GM21825 (cell line): ENCODE measurements at regions not wholly inside any gene's neighbourhood (a gene's known extent, or its start where the extent isn't known, plus 50 kb on each side); places are given as distances from the start of the nearest gene placed in this dataset.

Experiments used
- ATAC-seq: cut with Tn5 transposase; IDR thresholded peaks from one replicate; pipeline ENCODE4 v1.9.1; 2021; ENCODE audit warnings: mild to moderate bottlenecking, moderate library complexity; ENCODE audit not compliant: unreplicated experiment

DNA sequence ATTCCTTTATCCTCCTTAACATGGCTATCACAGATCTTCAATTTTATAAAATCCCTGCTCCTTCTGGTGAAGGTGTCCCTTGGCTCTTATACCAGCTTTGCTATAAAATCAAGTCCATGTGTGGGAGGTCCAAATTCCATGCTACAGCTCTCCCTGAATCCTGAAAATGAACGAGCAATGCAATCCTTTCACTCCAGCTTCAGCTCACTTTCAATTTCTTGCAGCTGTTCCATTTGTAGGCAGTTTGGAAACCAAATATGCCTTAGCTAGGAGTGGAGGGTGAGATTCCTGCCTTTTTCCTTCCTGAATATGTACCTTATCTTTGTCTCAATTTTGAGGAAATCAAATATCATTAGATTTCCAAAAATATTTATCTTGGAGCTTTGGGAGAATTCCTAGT, 402.6 kb downstream of the TTLL7 start:
- no peak for ATAC-seq

DNA sequence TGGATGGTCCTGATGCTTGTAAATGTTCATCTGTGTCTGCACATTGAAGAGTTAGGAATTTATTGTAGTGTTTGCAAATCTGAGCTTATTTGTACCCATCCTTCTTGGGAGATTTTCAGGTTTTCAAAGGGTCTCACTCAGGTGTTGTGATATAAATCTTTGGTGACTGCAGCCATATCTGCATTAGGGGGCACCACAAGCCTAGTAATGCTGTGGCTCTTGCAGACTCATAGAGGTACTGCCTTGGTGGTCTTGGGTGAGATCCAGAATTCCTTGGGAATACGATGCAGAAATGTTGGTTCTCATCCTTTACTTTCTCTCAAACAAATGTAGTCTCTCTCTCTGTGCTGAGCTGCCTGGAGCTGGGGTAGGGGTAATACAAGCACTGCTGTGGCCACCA, 405.9 kb downstream of the TTLL7 start:
- ATAC-seq: no peak

DNA sequence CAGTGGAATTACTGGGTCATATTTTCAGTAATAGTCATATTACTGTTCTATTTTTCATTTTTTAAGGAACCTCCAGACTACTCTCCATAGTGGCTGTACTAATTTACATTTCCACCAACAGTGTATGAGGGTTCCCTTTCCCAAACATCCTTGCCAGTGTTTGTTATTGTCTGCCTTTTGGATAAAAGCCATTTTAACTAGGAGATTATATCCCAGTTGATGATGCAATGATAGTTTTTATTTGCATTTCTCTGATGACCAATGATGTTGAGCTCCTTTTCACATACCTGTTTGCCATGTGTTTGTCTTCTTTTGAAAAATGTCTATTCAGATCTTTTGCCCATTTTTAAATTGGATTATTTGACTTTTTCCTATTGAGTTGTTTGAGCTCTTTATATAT, 410.8 kb downstream of the TTLL7 start:
- no peak for ATAC-seq

DNA sequence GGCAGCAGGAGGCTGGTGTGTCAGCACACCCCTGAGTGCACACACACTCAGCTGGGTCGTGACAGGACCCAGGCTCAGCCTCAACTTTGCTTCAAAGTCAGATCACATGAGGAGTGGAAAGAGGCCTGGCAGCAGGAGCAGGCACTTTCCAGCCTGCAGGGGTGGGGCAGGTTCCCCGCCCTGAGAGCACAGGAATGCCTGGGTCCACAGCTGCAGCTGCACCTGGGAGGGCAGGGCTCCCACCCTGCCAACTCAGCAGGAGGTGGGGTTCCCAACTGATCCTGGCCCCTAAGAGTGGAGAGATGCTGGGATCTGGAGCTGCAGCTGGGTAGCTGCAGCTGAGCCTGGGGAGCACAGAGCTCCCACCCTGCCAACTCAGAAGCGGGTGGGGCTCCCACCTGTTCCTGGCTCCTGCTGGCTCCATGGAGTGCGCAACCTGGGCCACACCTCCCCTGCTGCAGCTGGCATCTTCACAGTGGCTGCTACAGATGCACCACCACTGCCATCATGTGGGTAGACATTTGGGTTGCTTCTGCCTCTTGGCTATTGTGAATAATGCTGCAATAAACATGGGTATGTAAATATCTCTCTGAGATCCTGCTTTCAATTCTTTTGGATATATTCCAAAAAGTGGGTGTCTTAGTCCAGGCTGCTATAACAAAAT, 415.4 kb downstream of the TTLL7 start:
- ATAC-seq: no peak

DNA sequence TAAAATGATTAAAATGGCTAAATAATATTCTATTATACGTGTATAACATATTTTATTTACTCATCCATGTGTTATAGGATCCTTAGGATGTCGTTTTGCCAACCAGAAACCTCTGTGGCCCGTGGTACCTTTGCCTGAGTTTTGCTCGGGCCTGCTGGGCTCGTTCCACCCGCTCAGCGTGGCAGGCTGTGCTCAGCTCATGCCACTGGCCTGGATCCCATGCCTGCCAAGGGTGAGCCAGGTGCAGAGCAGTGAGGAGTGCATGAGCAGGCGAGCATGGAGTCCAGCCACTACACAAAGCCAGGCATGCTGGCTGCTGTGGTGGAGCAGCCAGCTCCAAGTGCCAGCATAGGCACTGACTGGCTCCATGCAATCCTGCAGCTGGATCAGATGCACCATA, 417.2 kb downstream of the TTLL7 start:
- ATAC-seq: no peak

DNA sequence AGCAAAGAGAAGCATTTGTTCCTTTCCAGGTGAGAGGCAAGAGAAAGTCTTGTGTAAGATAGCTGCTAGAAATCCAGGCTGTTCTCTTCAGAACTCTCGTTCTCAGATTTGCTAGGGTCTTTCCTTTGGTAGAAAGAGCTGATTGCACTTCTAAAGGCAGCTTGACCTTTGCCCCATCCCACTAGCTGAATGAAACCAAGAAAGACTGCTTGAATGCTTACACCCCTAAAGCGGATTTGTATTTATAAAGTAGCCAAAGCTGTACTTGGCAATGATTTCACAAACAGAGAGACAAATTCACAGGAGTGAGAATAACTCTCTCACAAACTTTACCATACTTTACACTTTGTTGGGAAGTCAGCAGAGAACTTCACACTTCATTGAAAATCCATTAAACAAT, 424.1 kb downstream of the TTLL7 start:
- no peak for ATAC-seq

DNA sequence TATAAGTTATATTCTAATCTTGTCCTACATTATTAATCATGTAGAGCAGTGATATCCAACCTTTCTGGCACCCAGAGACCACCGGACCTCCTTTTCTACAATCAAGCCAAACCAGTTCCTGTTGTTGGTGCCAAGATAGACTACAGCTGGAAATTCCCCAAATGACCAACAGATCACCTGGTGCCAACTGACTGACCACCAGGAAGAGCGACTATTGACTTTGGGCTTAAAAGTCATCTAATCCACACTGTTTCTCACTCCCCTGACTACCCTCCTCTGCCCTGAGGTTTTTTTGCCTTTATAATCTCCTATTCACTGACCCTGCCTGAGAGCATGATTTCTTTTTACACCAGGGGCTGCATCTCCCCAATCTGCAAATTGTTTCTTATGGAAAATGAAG, 425.2 kb downstream of the TTLL7 start:
- ATAC-seq: no peak

DNA sequence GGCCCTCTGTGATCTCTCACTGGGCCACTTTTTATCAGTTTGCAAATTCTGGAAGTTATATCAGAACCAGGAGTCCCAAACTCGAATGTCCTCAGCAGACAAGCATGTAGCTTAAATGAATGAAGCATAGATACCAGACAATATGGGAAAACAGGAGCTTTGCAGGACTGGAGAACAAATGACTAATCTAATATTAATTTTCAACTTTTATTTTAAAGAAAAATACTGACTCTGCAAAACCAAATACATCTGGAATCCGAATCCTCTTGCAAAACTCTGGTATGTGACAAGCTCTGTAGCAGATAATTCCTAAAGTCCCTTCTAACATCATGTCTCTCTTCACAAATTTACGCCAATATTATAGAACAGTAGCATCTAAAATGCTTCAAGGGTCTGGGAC, 427.4 kb downstream of the TTLL7 start:
- no peak for ATAC-seq

DNA sequence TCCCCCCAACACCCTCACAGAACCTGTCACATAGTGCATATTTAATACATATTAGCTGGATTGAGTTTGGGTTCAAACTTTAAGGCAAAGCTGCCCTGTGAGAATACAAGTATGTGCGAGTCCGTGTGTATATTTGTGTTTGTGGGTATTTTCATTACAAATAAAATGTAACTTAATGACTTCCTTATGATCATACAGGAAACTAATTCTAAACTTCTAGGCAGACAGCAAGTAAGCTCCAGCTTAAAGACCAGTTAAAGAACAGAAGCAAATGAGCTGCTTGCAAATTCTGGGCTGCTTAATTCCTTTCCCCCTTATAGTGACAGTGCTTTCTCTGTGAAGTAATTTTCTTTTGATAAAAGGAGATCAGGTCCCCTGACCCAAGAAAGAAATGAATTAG, 437.6 kb downstream of the TTLL7 start:
- ATAC-seq: no peak

DNA sequence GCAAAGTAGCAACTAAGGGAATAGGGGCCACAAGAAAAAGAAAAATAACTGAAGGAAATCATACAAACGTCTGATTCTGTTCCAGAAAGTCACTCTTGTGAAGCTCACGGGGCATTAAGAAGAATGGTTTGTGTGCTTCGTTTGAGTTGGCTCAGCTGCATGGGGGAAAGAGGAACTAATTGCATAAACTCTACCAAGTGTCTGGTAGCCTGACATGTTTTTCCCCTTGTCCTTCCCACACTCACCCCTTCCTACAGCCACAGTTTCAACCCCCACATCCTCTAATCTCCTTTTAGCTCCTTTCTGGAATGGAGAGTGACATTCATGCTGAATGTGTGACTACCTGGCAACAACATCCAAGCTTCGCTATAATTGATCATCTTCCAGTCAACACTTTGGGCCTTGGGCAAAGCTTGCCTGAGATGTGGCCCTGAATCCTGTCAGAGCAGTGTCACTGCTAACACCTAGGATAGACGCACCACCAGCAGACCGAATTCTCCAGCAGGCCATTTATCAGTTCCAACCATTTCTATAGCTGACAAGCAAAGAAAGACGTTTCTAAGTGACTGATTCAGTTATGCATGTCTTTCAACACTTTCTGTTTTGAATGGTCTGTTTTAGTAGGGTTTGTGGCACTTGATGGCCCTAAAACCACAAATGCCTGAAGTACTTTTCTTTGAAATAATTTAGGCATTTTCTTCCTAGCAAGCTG, 439.6 kb downstream of the TTLL7 start:
- no peak for ATAC-seq

DNA sequence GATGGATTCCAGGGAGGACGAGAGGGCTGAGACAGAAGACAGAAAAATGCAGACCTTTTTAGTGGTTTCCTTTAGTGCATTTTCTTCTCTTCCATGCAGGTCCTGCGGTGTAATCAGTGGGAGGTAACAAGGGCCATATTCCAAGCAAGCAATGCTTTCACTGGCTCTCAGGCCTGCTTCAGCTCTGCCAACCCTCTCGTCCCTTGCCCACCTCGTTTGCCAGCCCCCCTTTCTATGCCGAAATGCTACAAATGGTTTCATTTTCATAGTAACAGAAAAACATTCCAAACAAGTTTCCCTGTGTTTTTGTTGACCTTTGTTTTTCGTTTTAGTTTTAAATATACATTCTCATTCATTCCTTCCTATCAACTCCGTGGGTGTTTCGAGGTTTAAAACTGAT, 443.1 kb downstream of the TTLL7 start:
- ATAC-seq: no peak

DNA sequence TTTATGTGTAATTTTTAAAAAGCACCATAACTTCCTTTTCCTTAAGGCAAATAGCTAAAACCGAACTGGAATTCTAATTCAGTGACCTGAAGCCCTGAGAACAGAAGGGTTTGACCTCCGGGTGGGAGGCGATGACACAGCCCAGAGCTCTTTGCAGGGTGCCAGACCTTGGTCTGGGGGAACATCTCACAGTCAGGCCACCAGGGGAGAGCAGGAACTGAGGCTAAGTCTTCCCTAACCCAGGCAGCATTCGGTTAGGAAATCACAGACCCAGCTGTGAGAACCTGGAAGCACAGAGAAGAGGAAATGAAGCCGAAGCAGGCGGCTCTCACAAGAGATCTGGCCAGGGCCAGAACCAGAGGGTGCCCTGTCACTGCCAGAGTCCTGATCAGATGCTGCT, 444.8 kb downstream of the TTLL7 start:
- no peak for ATAC-seq

DNA sequence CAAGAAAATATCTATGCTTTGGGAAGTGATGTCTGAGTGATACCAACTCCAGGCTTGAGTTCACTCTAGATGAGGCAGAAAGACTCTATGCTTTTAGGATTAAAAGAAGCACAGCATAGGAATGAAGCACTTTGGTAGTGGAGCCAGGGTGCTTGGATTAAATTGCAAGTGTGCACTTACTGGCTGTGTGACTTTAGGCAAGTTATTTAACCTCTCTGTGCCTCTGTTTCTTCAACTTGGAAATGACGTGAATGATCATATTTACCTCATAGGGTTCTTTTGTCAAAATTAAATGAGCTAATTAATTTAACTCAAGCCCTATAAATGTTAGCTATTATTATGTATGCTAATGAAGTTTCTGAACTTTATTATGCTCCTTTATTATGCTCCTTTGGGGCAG, 446.1 kb downstream of the TTLL7 start:
- no peak for ATAC-seq

DNA sequence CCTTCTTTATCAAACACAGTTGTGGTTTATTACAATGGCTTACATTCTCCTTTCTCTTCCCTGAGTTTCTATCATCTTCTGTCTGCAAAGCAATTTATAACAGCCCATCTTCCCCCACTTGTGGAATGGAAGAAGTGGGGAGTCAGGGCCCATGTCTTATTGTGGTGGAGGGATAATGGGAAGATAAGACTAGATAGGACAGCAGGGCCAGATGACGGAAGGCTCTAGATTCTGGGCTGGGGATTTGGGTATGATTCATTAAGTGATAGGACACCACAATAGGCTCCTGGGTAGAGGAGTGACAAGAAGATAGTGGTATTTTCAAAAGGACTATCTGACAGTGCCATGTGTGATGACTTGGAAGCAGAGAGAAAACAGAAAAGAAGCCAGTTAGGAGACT, 450.6 kb downstream of the TTLL7 start:
- ATAC-seq: no peak

DNA sequence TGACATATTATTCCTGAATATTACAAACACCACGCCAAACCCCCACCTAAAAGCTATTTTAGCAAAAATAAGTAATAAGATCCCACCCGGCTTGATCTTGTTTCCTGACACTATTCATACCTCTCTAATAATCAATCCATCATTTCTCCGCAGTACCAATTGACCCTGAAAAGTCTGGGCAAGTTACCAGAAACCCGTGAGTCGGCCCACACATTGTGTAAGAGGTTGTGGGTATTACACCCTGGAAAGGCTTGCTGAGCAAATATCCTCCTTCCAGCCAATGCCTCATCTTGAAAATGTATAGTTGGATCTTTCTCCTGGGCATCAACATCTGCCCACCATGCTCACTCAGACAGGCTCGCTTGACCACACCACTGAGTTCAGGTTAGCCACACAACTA, 451.0 kb downstream of the TTLL7 start:
- ATAC-seq: no peak

DNA sequence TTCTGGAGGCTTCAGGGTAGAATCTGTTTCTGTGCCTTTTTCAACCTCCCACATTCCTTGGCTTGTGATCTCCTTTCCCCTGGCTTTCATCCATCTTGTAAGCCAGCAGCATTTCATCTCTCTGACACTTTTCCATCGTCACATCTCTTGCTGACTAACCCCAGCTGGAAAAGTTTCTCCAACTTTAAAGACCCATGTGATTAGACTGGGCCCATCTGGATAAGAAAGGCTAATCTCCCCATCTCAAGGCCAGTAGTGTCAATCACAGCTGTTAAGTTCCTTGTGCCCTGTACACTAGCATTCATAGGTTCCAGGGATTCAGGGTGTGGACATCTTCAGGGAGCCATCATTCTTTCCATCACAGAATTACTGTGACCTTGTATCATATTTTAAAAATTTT, 452.1 kb downstream of the TTLL7 start:
- ATAC-seq: no peak

DNA sequence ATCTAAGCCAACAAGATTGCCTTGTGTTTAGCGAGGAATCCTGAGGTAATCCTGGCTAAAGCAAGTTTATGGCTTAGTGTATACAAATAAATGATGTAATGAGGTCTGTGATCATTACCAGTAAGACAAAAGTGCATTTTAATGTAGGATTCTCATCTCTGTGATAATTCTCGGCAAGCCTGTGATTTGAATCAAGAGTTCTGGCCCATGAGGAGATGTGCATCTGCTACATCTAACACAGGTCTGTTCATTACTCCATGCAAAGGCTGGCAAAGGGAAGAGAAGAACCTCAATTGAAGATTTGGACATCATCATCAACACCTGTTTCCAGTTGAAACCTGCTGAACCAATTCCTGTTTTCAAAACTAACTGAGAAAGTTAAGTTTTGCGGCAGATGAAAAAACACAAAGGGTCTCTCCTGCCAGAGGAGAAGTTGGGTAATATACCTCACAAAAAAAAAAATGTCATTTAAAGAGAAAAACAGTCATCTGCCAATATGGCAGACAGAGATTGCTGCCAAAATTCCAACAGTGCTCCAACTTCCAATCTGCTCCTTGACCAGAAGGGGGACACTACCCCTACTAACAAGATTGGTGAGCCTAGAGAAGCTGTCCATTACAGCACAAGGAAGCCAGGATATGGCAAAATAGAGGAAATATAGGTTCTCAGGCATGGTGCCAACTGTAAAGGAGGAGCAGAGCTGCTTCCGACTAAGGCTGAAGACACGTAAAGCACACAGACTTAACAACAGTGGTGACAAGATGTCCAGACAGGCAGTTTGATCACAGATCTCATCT, 453.7 kb downstream of the TTLL7 start:
- no peak for ATAC-seq

DNA sequence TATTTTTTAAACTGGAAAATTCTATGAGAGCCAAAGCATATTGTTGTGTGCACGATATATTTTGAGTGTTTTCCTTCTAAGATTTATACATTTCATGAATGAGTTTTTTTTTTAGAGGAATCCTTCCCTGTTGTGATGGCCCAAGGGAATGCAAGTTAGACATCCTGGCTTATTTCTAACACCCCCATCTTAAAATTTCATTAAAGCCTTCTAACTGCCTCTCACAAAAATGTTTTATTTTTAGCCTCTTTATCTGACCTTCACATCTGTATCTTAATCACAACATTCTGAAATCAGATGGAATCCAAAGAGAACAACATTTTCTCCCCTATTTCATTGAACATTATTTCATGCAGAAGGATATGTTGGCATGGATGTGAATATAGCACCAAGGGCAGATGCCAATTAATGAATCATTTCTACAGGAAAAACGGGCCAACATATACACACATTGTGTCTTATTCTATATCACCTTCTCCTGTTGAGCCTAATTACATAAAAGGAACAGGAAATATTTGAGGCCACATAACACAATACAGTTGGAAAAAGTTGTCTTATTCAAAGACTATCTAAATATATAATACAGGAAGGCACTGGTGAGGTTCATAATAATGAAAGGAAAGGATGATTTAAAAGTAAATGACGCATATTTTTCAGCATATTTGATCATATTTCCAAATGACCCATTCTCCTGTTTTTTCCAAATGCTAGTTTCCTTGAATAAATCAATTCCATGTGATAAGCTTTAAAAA, 455.5 kb downstream of the TTLL7 start:
- no peak for ATAC-seq

DNA sequence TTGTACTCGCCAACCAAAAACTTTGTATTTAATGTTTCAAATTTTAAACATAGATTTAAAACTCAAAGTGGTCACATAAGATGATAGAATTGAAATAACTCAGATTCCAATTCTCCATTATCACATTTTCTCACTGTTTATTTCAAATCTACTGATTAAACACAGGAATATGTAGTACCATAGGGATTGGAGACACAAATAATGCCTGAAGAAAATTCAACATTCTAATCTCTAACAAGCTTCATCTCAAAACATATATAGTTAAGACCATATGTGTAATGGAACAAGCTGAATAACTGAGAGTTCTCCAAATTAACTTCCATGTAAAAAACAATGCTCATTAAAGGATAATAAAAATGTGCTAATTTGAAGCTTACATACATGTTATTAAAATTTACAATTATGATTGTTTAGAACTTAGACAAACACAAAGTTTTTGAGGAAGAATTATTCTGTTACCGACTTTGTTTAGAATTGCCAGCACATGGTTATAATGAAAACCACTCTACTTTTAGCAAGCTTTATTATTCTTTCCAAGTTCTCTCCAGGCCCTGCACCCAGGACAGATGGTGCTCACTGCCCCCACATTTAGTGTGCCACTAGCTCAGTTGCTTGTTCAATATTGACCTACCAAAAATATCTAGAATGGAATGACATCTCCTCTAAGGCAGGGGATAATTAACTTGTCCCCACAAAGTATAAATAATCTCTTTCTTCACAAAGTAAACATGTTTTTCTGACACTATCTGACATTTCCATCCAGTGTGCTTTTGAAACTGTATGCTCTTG, 467.2 kb downstream of the TTLL7 start:
- no peak for ATAC-seq

DNA sequence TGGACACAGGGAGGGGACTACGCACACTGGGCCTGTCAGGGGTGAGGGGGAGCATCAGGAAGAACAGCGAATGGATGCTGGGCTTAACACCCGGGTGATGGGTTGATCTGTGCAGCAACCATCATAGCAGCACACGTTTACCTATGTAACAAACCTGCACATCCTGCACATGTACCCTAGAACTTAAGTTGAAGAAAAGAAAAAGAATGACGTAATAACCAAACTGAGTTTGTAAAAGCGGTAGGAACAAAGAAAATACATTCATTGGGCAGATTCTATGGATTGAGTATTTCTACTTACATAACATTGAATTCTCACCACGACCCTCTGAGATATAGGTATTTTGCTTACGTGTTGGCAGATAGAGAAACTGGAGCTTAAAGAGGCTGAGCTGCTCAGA, 468.4 kb downstream of the TTLL7 start:
- no peak for ATAC-seq

DNA sequence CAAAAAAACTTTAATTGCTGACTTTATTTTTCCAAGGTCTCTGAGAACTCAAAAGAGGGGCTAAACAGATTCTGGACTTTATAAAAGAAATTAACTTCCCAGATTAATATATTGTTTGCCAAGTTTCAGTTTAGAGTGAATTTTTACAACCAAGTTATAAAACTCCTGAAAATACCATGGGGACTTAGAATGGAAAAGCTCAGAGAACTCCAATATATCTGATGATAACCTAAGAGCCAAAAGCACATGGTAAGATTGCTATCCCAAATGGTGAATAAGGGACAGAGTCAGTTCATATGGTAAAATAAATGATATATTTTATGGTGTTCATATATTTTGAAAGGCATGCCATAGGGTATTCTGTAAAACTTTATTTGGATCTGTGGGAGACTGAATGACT, 470.9 kb downstream of the TTLL7 start:
- ATAC-seq: no peak
